Smooth muscle cell (in vitro differentiated cells): ENCODE measurements at regions not wholly inside any gene's neighbourhood (a gene's known extent, or its start where the extent isn't known, plus 50 kb on each side); places are given as distances from the start of the nearest gene placed in this dataset.
"Not testable (repeated sequence)": the region's sequence is repeated elsewhere in the genome, so short reads cannot be mapped to it uniquely, and the experiment has no call there.

Experiments
- DNase-seq: peaks from one replicate; lab custom pipeline; 2025; ENCODE audit not compliant: unreplicated experiment; lab: John Stamatoyannopoulos, UW
- H2AFZ ChIP-seq: fragments of 200-600 bp; sonication (generic); 2 replicates; pipeline ENCODE4 v1.6.0; 2016; ENCODE audit warnings: antibody characterized with exemption, low read depth, mild to moderate bottlenecking
- H3F3A ChIP-seq: fragments of 200-600 bp; sonication (generic); 2 replicates; pipeline ENCODE4 v1.6.0; 2017; ENCODE audit warnings: antibody characterized with exemption, low read depth
- H3K27ac ChIP-seq: fragments of 200-600 bp; sonication (generic); 2 replicates; pipeline ENCODE4 v1.5.1; 2016; ENCODE audit warnings: low read depth, mild to moderate bottlenecking
- H3K27me3 ChIP-seq: fragments of 200-600 bp; sonication (generic); 2 replicates; pipeline ENCODE4 v1.6.1; 2016; ENCODE audit warnings: low read depth, mild to moderate bottlenecking
- H3K36me3 ChIP-seq: fragments of 200-600 bp; sonication (generic); 2 replicates; pipeline ENCODE4 v1.5.1; 2016; ENCODE audit warnings: low read depth
- H3K4me1 ChIP-seq: fragments of 200-600 bp; sonication (generic); 2 replicates; pipeline ENCODE4 v1.5.1; 2016; ENCODE audit warnings: low read depth
- H3K4me2 ChIP-seq: fragments of 200-600 bp; sonication (generic); 2 replicates; pipeline ENCODE4 v1.6.0; 2016; ENCODE audit warnings: mild to moderate bottlenecking
- H3K4me3 ChIP-seq: fragments of 200-600 bp; sonication (generic); 2 replicates; pipeline ENCODE4 v1.5.1; 2016; ENCODE audit warnings: mild to moderate bottlenecking
- H3K79me2 ChIP-seq: fragments of 200-600 bp; sonication (generic); 2 replicates; pipeline ENCODE4 v1.6.0; 2016; ENCODE audit warnings: low read depth, mild to moderate bottlenecking
- H3K9ac ChIP-seq: fragments of 200-600 bp; sonication (generic); 2 replicates; pipeline ENCODE4 v1.6.0; 2016; ENCODE audit warnings: low read depth
- H3K9me3 ChIP-seq: fragments of 200-600 bp; sonication (generic); replicated peaks from 2 replicates; pipeline ENCODE4 v1.5.1; 2016; ENCODE audit warnings: low read depth
- H4K20me1 ChIP-seq: fragments of 200-600 bp; sonication (generic); 2 replicates; pipeline ENCODE4 v1.6.0; 2016; ENCODE audit warnings: low read depth
- WGBS: methylation state at CpG from one replicate; pipeline ENCODE4 v1.1.7; 2016; ENCODE audit warnings: low lambda C conversion rate; 5-methylcytosine and 5-hydroxymethylcytosine counted together
- TF ChIP-seq, protein P1 (sequence below): fragments of 200-600 bp; sonication (generic); IDR thresholded peaks from 2 replicates; pipeline ENCODE4 v1.5.1; 2017; ENCODE audit warnings: borderline replicate concordance, mild to moderate bottlenecking, antibody characterized with exemption; ENCODE audit not compliant: insufficient read depth, poor library complexity, severe bottlenecking

DNA sequence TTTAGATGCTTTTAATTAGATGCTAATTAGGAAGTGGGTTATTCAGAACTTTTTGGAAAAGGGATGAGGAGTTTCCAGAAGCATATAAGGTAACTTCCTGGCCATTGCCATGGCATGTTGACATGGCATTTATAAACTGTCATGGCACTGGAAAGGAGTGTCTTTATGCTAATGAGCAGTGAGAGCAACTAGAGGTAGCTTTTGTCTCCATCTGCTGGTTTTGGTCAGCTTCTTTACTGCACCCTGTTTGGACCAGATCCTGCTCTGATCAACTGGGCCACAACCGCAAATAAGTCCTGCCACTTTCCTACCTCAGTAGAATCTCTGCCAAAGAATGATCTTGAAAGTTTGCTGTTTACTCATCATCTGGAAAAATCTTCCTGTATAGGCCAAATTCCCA is 193.6 kb downstream of the FAM72C start:
- H3K79me2 ChIP-seq, DNase-seq, H3K4me1 ChIP-seq, H3F3A ChIP-seq, H3K9me3 ChIP-seq, H3K27me3 ChIP-seq, H4K20me1 ChIP-seq, H3K4me3 ChIP-seq, H3K27ac ChIP-seq, H3K4me2 ChIP-seq, H2AFZ ChIP-seq, H3K36me3 ChIP-seq, H3K9ac ChIP-seq: not testable (repeated sequence)
- no CpG with 5 or more reads among the region's 1 CpG for WGBS

DNA sequence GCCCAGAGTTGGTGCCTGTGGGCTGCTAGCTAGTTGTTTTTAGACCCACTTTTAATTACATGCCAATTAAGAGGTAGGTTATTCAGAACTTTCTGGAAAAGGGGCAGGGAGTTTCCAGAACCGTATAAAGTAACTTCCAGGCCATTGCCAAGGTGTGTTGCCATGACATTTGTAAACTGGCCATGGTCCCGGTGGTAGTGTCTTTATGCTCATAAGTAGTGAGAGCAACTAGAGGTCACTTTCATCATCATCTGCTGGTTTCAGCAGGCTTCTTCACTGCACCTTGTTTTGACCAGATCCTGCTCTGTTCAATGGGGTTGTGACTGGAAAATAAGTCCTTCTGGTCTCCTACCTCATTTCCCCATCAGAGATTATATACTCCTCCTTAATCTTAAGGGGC is 207.0 kb downstream of the FAM72C start:
- not testable (repeated sequence) for H3K4me2 ChIP-seq, H3K27ac ChIP-seq, H3K9me3 ChIP-seq, H3K27me3 ChIP-seq, H3K79me2 ChIP-seq, H3K9ac ChIP-seq, H3K4me3 ChIP-seq, DNase-seq, H4K20me1 ChIP-seq, H2AFZ ChIP-seq, H3F3A ChIP-seq, H3K4me1 ChIP-seq, H3K36me3 ChIP-seq
- WGBS, result 49% methylated on average over 2 of the region's 2 CpGs

DNA sequence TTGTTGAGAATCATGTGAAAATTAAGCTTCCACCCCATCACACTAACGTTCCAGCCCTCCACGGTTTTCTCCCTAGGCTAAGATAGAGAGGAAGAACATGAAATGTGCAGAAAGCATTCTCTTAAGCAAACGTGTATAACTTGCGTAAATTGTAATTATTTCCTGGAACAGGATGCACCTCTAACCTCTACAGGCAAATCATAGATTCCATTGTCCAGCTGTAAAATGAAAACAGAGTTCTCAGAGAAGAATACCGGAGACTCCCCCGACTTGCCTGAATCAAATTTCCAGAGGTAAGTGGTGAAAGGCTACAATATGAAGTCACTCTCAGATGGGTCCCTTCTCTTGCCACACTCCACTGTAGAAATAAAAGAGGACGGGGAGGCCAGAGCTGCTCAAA is 211.4 kb downstream of the FAM72C start:
- not testable (repeated sequence) for H3K4me1 ChIP-seq, H3K4me3 ChIP-seq, H3K27me3 ChIP-seq, H4K20me1 ChIP-seq, H3K9me3 ChIP-seq, H3K36me3 ChIP-seq, H3F3A ChIP-seq, H2AFZ ChIP-seq, H3K27ac ChIP-seq, H3K4me2 ChIP-seq, H3K9ac ChIP-seq, H3K79me2 ChIP-seq, DNase-seq
- WGBS, result 63% methylated on average over 7 of the region's 7 CpGs

DNA sequence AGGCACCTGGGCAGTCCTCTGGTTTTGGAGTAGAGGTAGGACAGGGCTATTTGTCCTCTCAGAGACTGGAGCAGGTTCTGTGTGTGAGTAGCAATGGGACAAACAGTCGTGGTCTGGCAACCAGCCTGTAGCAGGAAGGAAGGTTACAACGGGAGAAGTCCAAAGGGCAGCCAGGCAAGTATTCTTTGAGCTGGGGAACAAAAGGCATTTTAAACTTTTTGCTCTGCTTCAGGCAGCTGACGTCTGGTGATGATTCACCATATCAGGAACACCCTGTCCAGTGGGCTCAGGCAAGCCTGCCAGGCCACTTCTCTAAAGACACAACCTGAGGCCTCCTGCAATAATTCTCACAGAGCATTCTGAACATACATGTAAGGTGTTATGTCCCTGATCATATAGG is 215.8 kb downstream of the FAM72C start:
- not testable (repeated sequence) for H3K36me3 ChIP-seq

DNA sequence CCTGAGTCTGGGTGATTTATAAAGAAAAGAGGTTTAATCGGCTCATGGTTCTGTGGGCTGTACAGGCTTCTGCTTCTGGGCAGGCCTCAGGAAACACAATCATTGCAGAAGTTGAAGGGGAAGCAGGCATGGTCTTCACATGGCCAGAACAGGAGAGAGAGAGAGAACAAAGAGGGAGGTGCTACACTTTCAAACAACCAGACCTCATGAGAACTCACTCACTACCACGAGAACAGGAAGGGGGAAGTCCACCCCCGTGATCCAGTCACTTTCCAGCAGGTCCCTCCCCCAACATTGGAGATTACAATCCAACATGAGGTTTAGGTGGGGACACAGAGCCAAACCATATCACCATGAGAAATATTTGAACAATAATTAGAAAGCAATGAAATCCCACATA is 222.9 kb downstream of the FAM72C start:
- Histone ChIP-seq H3K79me2 (no peaks in the 10 kb centered on the region), H3K9me3 (peaks cover 6% of the 10 kb centered on the region), H3K36me3 (no peaks in the 10 kb centered on the region), H3K4me2 (no peak overlapping the region), H3K27ac (no peak overlapping the region), H2AFZ (no peak overlapping the region), H3F3A (no peaks in the 10 kb centered on the region), H3K4me3 (no peak overlapping the region), H3K4me1 (no peaks in the 10 kb centered on the region), H3K9ac (no peak overlapping the region), H4K20me1 (no peaks in the 10 kb centered on the region), H3K27me3 (no peaks in the 10 kb centered on the region)
- TF ChIP-seq, protein P1, sequence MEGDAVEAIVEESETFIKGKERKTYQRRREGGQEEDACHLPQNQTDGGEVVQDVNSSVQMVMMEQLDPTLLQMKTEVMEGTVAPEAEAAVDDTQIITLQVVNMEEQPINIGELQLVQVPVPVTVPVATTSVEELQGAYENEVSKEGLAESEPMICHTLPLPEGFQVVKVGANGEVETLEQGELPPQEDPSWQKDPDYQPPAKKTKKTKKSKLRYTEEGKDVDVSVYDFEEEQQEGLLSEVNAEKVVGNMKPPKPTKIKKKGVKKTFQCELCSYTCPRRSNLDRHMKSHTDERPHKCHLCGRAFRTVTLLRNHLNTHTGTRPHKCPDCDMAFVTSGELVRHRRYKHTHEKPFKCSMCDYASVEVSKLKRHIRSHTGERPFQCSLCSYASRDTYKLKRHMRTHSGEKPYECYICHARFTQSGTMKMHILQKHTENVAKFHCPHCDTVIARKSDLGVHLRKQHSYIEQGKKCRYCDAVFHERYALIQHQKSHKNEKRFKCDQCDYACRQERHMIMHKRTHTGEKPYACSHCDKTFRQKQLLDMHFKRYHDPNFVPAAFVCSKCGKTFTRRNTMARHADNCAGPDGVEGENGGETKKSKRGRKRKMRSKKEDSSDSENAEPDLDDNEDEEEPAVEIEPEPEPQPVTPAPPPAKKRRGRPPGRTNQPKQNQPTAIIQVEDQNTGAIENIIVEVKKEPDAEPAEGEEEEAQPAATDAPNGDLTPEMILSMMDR, result no peak
- 59% methylated on average over 3 of the region's 3 CpGs for WGBS
- DNase-seq, result no peak

More for the DNA sequence above, 215.8 kb downstream of the FAM72C start:
- not testable (repeated sequence) for H4K20me1 ChIP-seq, DNase-seq, H3K4me2 ChIP-seq, H3K4me3 ChIP-seq, H3K79me2 ChIP-seq, H3K9me3 ChIP-seq, H3K4me1 ChIP-seq, H3K27ac ChIP-seq, H2AFZ ChIP-seq, H3K27me3 ChIP-seq, H3K9ac ChIP-seq, H3F3A ChIP-seq
- 42% methylated on average over 3 of the region's 3 CpGs for WGBS

DNA sequence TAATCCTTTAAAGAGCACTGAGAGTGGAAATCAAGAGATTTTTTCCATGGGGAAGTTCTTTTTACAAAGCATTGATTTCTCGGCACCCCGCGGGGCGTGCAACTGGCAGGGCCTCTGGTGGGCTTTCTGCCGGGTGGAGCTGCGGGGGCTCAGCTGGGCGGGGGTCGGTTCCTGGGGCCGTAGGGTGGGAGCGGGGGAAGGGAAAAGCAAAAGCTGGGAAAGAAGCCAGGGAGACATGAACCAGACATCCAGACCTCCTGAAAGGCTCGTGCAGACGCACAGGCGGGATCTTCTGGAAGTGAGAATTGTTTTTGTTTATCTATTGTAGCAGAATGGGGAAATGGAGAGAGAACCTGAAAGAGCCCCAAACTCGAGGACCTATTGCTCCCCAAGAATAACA is 235.2 kb downstream of the FAM72C start:
- Histone ChIP-seq H3K4me2 (no peak overlapping the region), H3K9me3 (no peaks in the 10 kb centered on the region), H3K36me3 (no peaks in the 10 kb centered on the region), H3F3A (no peaks in the 10 kb centered on the region), H3K4me1 (no peaks in the 10 kb centered on the region), H4K20me1 (no peaks in the 10 kb centered on the region), H3K27me3 (no peaks in the 10 kb centered on the region), H3K9ac (no peak overlapping the region), H3K27ac (no peak overlapping the region), H3K4me3 (no peak overlapping the region), H2AFZ (no peak overlapping the region), H3K79me2 (no peaks in the 10 kb centered on the region)
- TF ChIP-seq, protein P1, result no peak
- WGBS, result 85% methylated on average over 14 of the region's 14 CpGs
- DNase-seq, result no peak
